OCI-LY7 (cell line): ENCODE measurements at regions not wholly inside any gene's neighbourhood (a gene's known extent, or its start where the extent isn't known, plus 50 kb on each side); places are given as distances from the start of the nearest gene placed in this dataset.

Experiments
- EZH2phosphoT487 ChIP-seq: fragments of 200-600 bp; sonication (generic); IDR thresholded peaks from 2 replicates; pipeline ENCODE4 v1.6.1; 2018; ENCODE audit warnings: low read depth, borderline replicate concordance, mild to moderate bottlenecking, mixed run types, antibody characterized with exemption, low read length, moderate library complexity, mixed read lengths
- TF ChIP-seq, protein P1 (sequence below): fragments of 200-600 bp; sonication (generic); conservative IDR thresholded peaks from 2 replicates; pipeline ENCODE4 v1.5.1; 2014; ENCODE audit warnings: mild to moderate bottlenecking, antibody characterized with exemption, low read length, moderate library complexity, mixed read lengths

DNA sequence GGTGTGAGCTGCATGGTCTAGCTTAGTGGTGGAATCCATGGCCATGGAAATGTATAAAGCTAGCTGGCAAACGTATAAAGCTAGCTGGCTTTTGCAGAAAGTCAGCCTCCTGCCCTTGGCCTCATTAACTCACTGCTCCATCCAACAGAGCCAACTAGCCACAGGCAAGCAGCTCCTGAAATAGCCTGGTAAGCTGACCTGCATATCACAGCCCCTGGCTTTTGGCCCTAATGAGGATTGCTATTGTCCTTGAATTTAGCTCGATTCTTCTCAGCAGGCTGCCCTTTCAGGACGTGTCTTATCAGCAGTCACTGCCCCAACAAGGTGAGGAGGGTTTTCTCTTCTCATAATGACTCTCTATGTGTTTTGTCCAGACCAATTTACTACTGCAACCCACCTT, 446.8 kb downstream of the WDR72 start:
- TF ChIP-seq, protein P1, sequence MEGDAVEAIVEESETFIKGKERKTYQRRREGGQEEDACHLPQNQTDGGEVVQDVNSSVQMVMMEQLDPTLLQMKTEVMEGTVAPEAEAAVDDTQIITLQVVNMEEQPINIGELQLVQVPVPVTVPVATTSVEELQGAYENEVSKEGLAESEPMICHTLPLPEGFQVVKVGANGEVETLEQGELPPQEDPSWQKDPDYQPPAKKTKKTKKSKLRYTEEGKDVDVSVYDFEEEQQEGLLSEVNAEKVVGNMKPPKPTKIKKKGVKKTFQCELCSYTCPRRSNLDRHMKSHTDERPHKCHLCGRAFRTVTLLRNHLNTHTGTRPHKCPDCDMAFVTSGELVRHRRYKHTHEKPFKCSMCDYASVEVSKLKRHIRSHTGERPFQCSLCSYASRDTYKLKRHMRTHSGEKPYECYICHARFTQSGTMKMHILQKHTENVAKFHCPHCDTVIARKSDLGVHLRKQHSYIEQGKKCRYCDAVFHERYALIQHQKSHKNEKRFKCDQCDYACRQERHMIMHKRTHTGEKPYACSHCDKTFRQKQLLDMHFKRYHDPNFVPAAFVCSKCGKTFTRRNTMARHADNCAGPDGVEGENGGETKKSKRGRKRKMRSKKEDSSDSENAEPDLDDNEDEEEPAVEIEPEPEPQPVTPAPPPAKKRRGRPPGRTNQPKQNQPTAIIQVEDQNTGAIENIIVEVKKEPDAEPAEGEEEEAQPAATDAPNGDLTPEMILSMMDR = no peak
- TF ChIP-seq EZH2phosphoT487 = no peak
